ENCODE measurements at regions not wholly inside any gene's neighbourhood (a gene's known extent, or its start where the extent isn't known, plus 50 kb on each side); places are given as distances from the start of the nearest gene placed in this dataset.

DNA sequence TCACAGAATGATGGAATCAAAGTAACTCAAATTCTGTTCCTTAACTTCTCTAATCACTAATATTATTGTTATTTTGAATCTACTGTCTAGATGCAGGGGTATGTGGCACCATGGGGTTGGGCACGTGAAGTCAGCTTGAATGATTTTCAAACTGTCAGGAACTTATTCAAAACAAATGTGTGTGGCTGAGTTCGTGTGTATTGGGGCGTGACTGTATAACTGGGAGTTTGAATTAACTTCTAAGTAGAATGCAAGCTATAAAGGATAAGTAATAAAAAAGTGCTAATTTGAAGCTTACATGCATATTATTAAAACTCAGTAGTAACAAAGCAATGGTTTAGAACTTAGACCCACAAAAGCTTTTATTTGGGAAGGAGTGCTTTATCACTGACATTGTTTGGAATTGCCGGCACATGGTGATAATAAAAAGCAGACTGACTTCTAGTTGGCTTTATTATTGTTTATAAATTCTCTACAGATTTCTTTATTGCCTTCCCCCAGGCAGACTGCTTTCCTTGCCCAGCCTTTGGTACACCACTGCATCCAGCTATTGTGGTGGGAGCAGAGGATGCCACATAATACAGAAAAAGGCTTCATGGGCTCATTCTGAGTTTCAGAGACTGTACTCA, 84.3 kb downstream of the TENT5C start:
- TF ChIP-seq ZBTB7A (tag by site-specific recombination; IDR thresholded peaks at IDR 0.05; ENCODE audit: low read depth), result no peak
- no peak for TF ChIP-seq YY2 (tag by site-specific recombination; IDR thresholded peaks at IDR 0.05)
- TF ChIP-seq, protein P1, sequence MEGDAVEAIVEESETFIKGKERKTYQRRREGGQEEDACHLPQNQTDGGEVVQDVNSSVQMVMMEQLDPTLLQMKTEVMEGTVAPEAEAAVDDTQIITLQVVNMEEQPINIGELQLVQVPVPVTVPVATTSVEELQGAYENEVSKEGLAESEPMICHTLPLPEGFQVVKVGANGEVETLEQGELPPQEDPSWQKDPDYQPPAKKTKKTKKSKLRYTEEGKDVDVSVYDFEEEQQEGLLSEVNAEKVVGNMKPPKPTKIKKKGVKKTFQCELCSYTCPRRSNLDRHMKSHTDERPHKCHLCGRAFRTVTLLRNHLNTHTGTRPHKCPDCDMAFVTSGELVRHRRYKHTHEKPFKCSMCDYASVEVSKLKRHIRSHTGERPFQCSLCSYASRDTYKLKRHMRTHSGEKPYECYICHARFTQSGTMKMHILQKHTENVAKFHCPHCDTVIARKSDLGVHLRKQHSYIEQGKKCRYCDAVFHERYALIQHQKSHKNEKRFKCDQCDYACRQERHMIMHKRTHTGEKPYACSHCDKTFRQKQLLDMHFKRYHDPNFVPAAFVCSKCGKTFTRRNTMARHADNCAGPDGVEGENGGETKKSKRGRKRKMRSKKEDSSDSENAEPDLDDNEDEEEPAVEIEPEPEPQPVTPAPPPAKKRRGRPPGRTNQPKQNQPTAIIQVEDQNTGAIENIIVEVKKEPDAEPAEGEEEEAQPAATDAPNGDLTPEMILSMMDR (tag by site-specific recombination; IDR thresholded peaks at IDR 0.05), result no peak
- TF ChIP-seq, protein P2, sequence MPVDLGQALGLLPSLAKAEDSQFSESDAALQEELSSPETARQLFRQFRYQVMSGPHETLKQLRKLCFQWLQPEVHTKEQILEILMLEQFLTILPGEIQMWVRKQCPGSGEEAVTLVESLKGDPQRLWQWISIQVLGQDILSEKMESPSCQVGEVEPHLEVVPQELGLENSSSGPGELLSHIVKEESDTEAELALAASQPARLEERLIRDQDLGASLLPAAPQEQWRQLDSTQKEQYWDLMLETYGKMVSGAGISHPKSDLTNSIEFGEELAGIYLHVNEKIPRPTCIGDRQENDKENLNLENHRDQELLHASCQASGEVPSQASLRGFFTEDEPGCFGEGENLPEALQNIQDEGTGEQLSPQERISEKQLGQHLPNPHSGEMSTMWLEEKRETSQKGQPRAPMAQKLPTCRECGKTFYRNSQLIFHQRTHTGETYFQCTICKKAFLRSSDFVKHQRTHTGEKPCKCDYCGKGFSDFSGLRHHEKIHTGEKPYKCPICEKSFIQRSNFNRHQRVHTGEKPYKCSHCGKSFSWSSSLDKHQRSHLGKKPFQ (tag by site-specific recombination; IDR thresholded peaks at IDR 0.05), result no peak
- TF ChIP-seq, protein P3, sequence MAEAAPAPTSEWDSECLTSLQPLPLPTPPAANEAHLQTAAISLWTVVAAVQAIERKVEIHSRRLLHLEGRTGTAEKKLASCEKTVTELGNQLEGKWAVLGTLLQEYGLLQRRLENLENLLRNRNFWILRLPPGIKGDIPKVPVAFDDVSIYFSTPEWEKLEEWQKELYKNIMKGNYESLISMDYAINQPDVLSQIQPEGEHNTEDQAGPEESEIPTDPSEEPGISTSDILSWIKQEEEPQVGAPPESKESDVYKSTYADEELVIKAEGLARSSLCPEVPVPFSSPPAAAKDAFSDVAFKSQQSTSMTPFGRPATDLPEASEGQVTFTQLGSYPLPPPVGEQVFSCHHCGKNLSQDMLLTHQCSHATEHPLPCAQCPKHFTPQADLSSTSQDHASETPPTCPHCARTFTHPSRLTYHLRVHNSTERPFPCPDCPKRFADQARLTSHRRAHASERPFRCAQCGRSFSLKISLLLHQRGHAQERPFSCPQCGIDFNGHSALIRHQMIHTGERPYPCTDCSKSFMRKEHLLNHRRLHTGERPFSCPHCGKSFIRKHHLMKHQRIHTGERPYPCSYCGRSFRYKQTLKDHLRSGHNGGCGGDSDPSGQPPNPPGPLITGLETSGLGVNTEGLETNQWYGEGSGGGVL (tag by site-specific recombination; IDR thresholded peaks at IDR 0.05), result no peak
- TF ChIP-seq, protein P4, sequence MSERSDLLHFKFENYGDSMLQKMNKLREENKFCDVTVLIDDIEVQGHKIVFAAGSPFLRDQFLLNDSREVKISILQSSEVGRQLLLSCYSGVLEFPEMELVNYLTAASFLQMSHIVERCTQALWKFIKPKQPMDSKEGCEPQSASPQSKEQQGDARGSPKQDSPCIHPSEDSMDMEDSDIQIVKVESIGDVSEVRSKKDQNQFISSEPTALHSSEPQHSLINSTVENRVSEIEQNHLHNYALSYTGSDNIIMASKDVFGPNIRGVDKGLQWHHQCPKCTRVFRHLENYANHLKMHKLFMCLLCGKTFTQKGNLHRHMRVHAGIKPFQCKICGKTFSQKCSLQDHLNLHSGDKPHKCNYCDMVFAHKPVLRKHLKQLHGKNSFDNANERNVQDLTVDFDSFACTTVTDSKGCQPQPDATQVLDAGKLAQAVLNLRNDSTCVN (tag by site-specific recombination; optimal IDR thresholded peaks at IDR 0.05), result no peak
- TF ChIP-seq ZNF670 (tag by site-specific recombination; IDR thresholded peaks at IDR 0.05; ENCODE audit: low read depth), result no peak
- TF ChIP-seq ZNF24 (tag by site-specific recombination; IDR thresholded peaks at IDR 0.05), result no peak

Data from HEK293 (cell line).